Parathyroid adenoma (tissue), 2 donors: ENCODE measurements at regions not wholly inside any gene's neighbourhood (a gene's known extent, or its start where the extent isn't known, plus 50 kb on each side); places are given as distances from the start of the nearest gene placed in this dataset.

ENCODE experiments used
- H2AFZ ChIP-seq: fragments of 300-600 bp; sonication (generic); one replicate; pipeline ENCODE4 v1.7.0; 2017; ENCODE audit warnings: antibody characterized with exemption, mild to moderate bottlenecking
- H3K27ac ChIP-seq: fragments of 300-600 bp; sonication (generic); one replicate; pipeline ENCODE4 v1.7.0; 2017
- H3K27me3 ChIP-seq: fragments of 300-600 bp; sonication (generic); one replicate; pipeline ENCODE4 v1.7.0; 2017; ENCODE audit warnings: low read length; ENCODE audit not compliant: control insufficient read depth, insufficient read depth
- H3K36me3 ChIP-seq: fragments of 300-600 bp; sonication (generic); one replicate; pipeline ENCODE4 v1.7.0; 2017; ENCODE audit warnings: low read length; ENCODE audit not compliant: control insufficient read depth, insufficient read depth
- H3K4me1 ChIP-seq: fragments of 300-600 bp; sonication (generic); one replicate; pipeline ENCODE4 v1.7.0; 2017; ENCODE audit warnings: control low read depth
- H3K4me2 ChIP-seq: fragments of 300-600 bp; sonication (generic); one replicate; pipeline ENCODE4 v1.7.0; 2017; ENCODE audit warnings: low read length
- H3K4me3 ChIP-seq: fragments of 300-600 bp; sonication (generic); one replicate; pipeline ENCODE4 v1.7.0; 2017; ENCODE audit warnings: low read depth, low read length
- H3K79me2 ChIP-seq: fragments of 300-600 bp; sonication (generic); one replicate; pipeline ENCODE4 v1.7.0; 2017; ENCODE audit warnings: control low read depth
- H3K9ac ChIP-seq: fragments of 300-600 bp; sonication (generic); one replicate; pipeline ENCODE4 v1.7.0; 2017; ENCODE audit warnings: mild to moderate bottlenecking
- H3K9me3 ChIP-seq: fragments of 300-600 bp; sonication (generic); one replicate; pipeline ENCODE4 v1.7.0; 2017; ENCODE audit warnings: low read length; ENCODE audit not compliant: control insufficient read depth
- TF ChIP-seq, protein P1 (sequence below): fragments of 300-600 bp; sonication (generic); IDR thresholded peaks from one replicate; pipeline ENCODE4 v1.7.0; 2017; ENCODE audit warnings: antibody characterized with exemption, mild to moderate bottlenecking
- donor health status: primary hyperparathyroidism.

DNA sequence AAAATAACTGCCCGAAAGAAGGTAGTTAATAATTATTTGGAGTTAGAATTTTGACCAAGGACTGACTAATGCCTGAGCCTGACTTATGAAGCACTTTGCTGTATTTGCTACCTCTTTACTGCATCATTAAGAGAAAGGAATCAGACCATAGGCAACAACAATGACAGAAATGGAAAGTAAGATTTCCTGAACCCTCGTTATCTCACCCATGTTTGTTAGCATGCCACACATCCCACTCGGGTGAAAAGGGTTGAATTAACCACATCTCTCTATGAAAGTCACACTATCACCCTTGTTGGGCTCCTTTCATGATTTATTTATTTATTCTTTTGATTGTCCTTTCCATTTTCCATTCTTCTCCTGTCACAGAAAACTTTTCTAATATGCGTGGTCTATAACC lies 59.6 kb downstream of the OLIG3 start:
- H3K4me1 ChIP-seq, result no peaks in the 10 kb centered on the region
- no peak overlapping the region for H3K9ac ChIP-seq
- TF ChIP-seq, protein P1, sequence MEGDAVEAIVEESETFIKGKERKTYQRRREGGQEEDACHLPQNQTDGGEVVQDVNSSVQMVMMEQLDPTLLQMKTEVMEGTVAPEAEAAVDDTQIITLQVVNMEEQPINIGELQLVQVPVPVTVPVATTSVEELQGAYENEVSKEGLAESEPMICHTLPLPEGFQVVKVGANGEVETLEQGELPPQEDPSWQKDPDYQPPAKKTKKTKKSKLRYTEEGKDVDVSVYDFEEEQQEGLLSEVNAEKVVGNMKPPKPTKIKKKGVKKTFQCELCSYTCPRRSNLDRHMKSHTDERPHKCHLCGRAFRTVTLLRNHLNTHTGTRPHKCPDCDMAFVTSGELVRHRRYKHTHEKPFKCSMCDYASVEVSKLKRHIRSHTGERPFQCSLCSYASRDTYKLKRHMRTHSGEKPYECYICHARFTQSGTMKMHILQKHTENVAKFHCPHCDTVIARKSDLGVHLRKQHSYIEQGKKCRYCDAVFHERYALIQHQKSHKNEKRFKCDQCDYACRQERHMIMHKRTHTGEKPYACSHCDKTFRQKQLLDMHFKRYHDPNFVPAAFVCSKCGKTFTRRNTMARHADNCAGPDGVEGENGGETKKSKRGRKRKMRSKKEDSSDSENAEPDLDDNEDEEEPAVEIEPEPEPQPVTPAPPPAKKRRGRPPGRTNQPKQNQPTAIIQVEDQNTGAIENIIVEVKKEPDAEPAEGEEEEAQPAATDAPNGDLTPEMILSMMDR, result no peak
- H2AFZ ChIP-seq, result no peak overlapping the region
- no peaks in the 10 kb centered on the region for H3K9me3 ChIP-seq
- no peaks in the 10 kb centered on the region for H3K27me3 ChIP-seq
- no peak overlapping the region for H3K4me2 ChIP-seq
- no peak overlapping the region for H3K4me3 ChIP-seq
- H3K36me3 ChIP-seq, result no peaks in the 10 kb centered on the region
- no peak overlapping the region for H3K27ac ChIP-seq
- no peaks in the 10 kb centered on the region for H3K79me2 ChIP-seq

DNA sequence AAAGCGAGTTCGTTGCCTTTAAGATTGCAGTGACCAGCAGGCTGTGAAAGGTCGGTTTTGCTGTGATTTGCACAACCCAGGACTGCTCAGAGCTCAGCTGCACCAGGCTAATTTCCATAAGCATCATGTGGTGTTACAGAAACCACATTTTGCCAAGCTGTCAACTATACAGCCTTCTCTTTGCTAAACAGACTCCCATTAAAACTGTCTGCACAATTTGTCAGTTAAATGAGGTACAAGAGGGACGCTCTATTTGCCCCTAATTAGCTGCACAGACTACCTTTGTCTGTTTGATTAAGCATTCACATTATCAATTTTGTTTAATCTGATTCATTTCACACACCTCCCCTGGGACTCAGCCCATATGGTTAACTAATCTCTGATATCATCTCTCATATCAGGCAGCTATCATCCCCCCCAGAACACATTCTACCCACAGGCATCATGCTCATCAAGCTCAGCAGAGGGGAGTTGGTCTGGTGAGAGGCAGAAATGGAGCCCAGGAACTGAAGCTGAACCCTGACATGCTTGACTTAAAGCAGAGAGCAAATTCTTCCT lies 62.1 kb downstream of the OLIG3 start:
- H3K27me3 ChIP-seq, result no peaks in the 10 kb centered on the region
- H3K27ac ChIP-seq, result no peak overlapping the region
- no peak overlapping the region for H3K9ac ChIP-seq
- H3K79me2 ChIP-seq, result no peaks in the 10 kb centered on the region
- no peaks in the 10 kb centered on the region for H3K9me3 ChIP-seq
- H3K36me3 ChIP-seq, result no peaks in the 10 kb centered on the region
- H3K4me3 ChIP-seq, result no peak overlapping the region
- no peak overlapping the region for H3K4me2 ChIP-seq
- H2AFZ ChIP-seq, result no peak overlapping the region
- no peaks in the 10 kb centered on the region for H3K4me1 ChIP-seq
- TF ChIP-seq, protein P1, result no peak

DNA sequence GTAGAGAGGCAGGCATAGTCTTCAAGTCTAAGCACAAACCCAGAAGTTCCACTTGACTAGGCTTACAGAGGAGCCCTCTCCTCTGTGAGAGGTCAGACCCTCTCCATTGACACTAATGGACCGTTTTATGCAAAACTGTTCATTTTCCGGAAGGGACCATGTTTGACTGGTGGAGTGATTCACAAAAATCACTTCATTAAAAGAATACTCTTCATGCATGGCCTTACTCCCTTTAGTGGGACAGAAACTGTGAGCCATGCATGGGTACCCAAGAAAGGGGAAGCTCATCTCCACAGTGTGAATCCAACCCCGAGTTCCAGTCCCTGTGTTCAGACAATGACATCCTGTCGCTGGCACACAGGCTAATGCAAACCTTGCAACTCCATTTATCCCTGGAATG lies 63.2 kb downstream of the OLIG3 start:
- Histone ChIP-seq H2AFZ (no peak overlapping the region), H3K4me2 (no peak overlapping the region), H3K4me1 (no peaks in the 10 kb centered on the region), H3K27me3 (no peaks in the 10 kb centered on the region), H3K4me3 (no peak overlapping the region), H3K9me3 (no peaks in the 10 kb centered on the region), H3K36me3 (no peaks in the 10 kb centered on the region), H3K27ac (no peak overlapping the region), H3K79me2 (no peaks in the 10 kb centered on the region), H3K9ac (no peak overlapping the region)
- TF ChIP-seq, protein P1, result no peak

DNA sequence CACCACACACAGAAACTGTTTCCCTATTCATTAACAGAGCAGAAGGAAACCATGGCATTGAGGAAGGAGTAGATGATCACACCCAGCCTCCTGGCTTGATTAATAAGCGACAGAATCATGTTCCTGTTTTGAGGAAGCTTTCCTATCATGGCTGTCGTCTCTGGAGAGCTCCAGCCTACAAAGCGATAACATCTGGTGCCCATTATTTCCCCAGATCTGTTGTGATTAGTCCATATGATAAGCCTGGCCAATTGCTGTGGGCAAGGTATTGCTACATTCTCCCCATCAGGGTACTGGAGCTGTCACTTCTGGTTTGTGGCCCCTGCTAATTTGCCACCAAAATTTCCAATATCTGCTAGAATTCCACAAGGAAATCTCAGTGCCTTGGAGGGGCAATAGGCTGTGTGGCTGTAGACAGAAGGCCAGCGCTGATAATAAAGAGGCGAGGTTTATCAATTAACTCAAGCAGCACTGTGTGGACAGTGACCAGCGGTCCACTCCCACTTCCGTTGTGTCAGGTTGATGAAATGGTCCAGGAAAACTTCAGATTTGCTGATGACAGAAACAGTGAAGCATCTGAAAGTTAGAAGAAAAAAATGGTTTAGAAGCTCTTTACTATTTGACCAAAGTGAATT lies 66.4 kb downstream of the OLIG3 start:
- Histone ChIP-seq H2AFZ (no peak overlapping the region), H3K4me2 (no peak overlapping the region), H3K9me3 (no peaks in the 10 kb centered on the region), H3K4me1 (no peaks in the 10 kb centered on the region), H3K27me3 (no peaks in the 10 kb centered on the region), H3K4me3 (no peak overlapping the region), H3K27ac (no peak overlapping the region), H3K36me3 (no peaks in the 10 kb centered on the region), H3K79me2 (no peaks in the 10 kb centered on the region), H3K9ac (no peak overlapping the region)
- TF ChIP-seq, protein P1, result no peak
